Endothelial cell of umbilical vein (primary cell): ENCODE measurements at regions not wholly inside any gene's neighbourhood (a gene's known extent, or its start where the extent isn't known, plus 50 kb on each side); places are given as distances from the start of the nearest gene placed in this dataset.

Source experiments
- BruUV-seq: library from RNA; stranded (reverse); fragments of 400-500 nt; replicated peaks from 2 replicates; lab custom pipeline; 2021; lab: Mats Ljungman, UMichigan
- CTCF ChIA-PET: fragments of 300-600, 350-600 bp; sonication (Branson Sonifier 250); formaldehyde crosslinking; loops from one replicate; lab custom pipeline; 2021; ENCODE audit warnings: antibody characterized with exemption, inconsistent platforms; lab: Charles Lee
- POLR2A ChIA-PET: fragments of 300-600, 350-600 bp; sonication (Branson Sonifier 250); formaldehyde crosslinking; loops from one replicate; lab custom pipeline; 2021; ENCODE audit warnings: antibody characterized with exemption, inconsistent platforms; lab: Charles Lee
- DNase-seq: peaks from one replicate; pipeline ENCODE4 v3.0.0-alpha.2; 2011; ENCODE audit warnings: low read depth, low spot score
- FAIRE-seq: peaks from 2 replicates; lab custom pipeline; 2011; peaks lifted over from hg19 to GRCh38; lab: Jason Lieb, UNC
- H2AFZ ChIP-seq: 2 replicates; pipeline ENCODE4 v1.6.0; 2012; ENCODE audit warnings: low read depth, low read length, control low read depth, inconsistent platforms
- H3K27ac ChIP-seq: 2 replicates; pipeline ENCODE4 v1.5.1; 2011; ENCODE audit warnings: low read depth, mild to moderate bottlenecking, control low read depth, low read length, moderate library complexity; ENCODE audit not compliant: insufficient read depth
- H3K27me3 ChIP-seq, 2 experiments: 2 replicates each; pipeline versions ENCODE4 v1.6.0 to v1.6.1; 2011; ENCODE audit warnings: low read length in 2 of 2, mixed read lengths in 1 of 2; ENCODE audit not compliant: control insufficient read depth in 2 of 2, insufficient read depth in 2 of 2
- H3K36me3 ChIP-seq, 2 experiments: 2 replicates in 1 of 2; 3 replicates in 1 of 2; pipeline ENCODE4 v1.5.1; 2011; ENCODE audit warnings: low read length in 2 of 2, mild to moderate bottlenecking in 1 of 2, moderate library complexity in 1 of 2; ENCODE audit not compliant: control insufficient read depth in 2 of 2, insufficient read depth in 2 of 2; ENCODE audit errors: extremely low read depth in 1 of 2
- H3K4me1 ChIP-seq: 3 replicates; pipeline ENCODE4 v1.5.1; 2011; ENCODE audit warnings: mild to moderate bottlenecking, low read length; ENCODE audit not compliant: control insufficient read depth, insufficient read depth; ENCODE audit errors: extremely low read depth
- H3K4me2 ChIP-seq: 2 replicates; pipeline ENCODE4 v1.6.1; 2011; ENCODE audit warnings: low read length, control low read depth, mixed read lengths; ENCODE audit not compliant: insufficient read depth
- H3K4me3 ChIP-seq, 3 experiments: fragments of 200-600 bp in 1 of 3; sonication (generic), shearing (Covaris generic) in 1 of 3; replicated peaks in 1 of 3; 2 replicates each; pipeline ENCODE4 v1.5.1; 2011 to 2016; ENCODE audit warnings: control low read depth in 3 of 3, low read length in 3 of 3, mild to moderate bottlenecking in 2 of 3, inconsistent platforms in 1 of 3, low read depth in 1 of 3, moderate library complexity in 1 of 3; ENCODE audit not compliant: insufficient read depth in 1 of 3
- H3K79me2 ChIP-seq: 2 replicates; pipeline ENCODE4 v1.6.0; 2012; ENCODE audit warnings: low read length, inconsistent platforms; ENCODE audit not compliant: control insufficient read depth, insufficient read depth
- H3K9ac ChIP-seq: replicated peaks from 2 replicates; pipeline ENCODE3; 2011; ENCODE audit warnings: low read length, control low read depth; ENCODE audit not compliant: insufficient read depth; ENCODE audit errors: extremely low read depth
- H3K9me1 ChIP-seq: replicated peaks from 3 replicates; pipeline ENCODE4 v1.6.0; 2011; ENCODE audit warnings: mild to moderate bottlenecking, low read length; ENCODE audit not compliant: control insufficient read depth, insufficient read depth; ENCODE audit errors: extremely low read depth
- H3K9me3 ChIP-seq: replicated peaks from 2 replicates; pipeline ENCODE4 v1.5.1; 2012; ENCODE audit warnings: low read length, inconsistent platforms; ENCODE audit not compliant: control insufficient read depth, insufficient read depth
- H4K20me1 ChIP-seq: replicated peaks from 2 replicates; pipeline ENCODE3; 2011; ENCODE audit warnings: mild to moderate bottlenecking, low read length; ENCODE audit not compliant: control insufficient read depth, insufficient read depth; ENCODE audit errors: extremely low read depth
- EZH2 ChIP-seq: IDR thresholded peaks from 2 replicates; pipeline ENCODE4 v1.6.1; 2012; ENCODE audit warnings: borderline replicate concordance, low read depth, mild to moderate bottlenecking, moderate library complexity, low read length, inconsistent platforms; ENCODE audit not compliant: severe bottlenecking
- FOS ChIP-seq: IDR thresholded peaks from 2 replicates; pipeline ENCODE4 v1.6.1; 2011; ENCODE audit warnings: mild to moderate bottlenecking, low read length, moderate library complexity, borderline replicate concordance; ENCODE audit not compliant: insufficient read depth
- GATA2 ChIP-seq: IDR thresholded peaks from 2 replicates; pipeline ENCODE4 v1.7.0; 2011; ENCODE audit warnings: low read depth, mild to moderate bottlenecking, moderate library complexity, mixed read lengths, low read length; ENCODE audit not compliant: insufficient read length, insufficient read depth
- JUN ChIP-seq: IDR thresholded peaks from 2 replicates; pipeline ENCODE4 v1.6.1; 2011; ENCODE audit warnings: borderline replicate concordance, low read depth; ENCODE audit not compliant: insufficient read length, insufficient read depth
- MYC ChIP-seq: IDR thresholded peaks from one replicate; pipeline ENCODE4 v1.6.1; 2011; ENCODE audit warnings: mild to moderate bottlenecking, low read depth, low read length
- POLR2A ChIP-seq: IDR thresholded peaks from 2 replicates; pipeline ENCODE4 v1.6.1; 2012; ENCODE audit warnings: low read depth, mild to moderate bottlenecking, control low read depth, low read length
- POLR2AphosphoS5 ChIP-seq: IDR thresholded peaks from 2 replicates; pipeline ENCODE4 v1.6.1; 2012; ENCODE audit warnings: low read depth, mild to moderate bottlenecking, control low read depth, low read length, moderate library complexity; ENCODE audit not compliant: insufficient read depth
- dilution Hi-C: fragments of 300-500 bp; cut with MboI; formaldehyde crosslinking; loops from one replicate; pipeline ENCODE4 v1.15.0; 2019; ENCODE audit warnings: low sequenced_read_pairs; ENCODE audit not compliant: extremely low pct_ligation_motif_present
- intact Hi-C: fragments of 100-400 bp; cut with micrococcal nuclease; formaldehyde crosslinking; loops from one replicate; pipeline ENCODE4 v1.10.0; 2022
- TF ChIP-seq, protein P1 (sequence below): IDR thresholded peaks from 2 replicates; pipeline ENCODE4 v1.6.1; 2011; ENCODE audit not compliant: insufficient read depth, insufficient read length
- TF ChIP-seq, protein P2 (sequence below), 2 donors: IDR thresholded peaks; 1 replicate in 1 of 2; 2 replicates in 1 of 2; pipeline ENCODE4 v1.5.1; 2011; ENCODE audit warnings: low read length in 2 of 2, mild to moderate bottlenecking in 2 of 2, moderate library complexity in 2 of 2, control low read depth in 1 of 2, inconsistent platforms in 1 of 2, low read depth in 1 of 2; ENCODE audit not compliant: insufficient read depth in 1 of 2; ENCODE audit errors: extremely low read depth in 1 of 2

DNA sequence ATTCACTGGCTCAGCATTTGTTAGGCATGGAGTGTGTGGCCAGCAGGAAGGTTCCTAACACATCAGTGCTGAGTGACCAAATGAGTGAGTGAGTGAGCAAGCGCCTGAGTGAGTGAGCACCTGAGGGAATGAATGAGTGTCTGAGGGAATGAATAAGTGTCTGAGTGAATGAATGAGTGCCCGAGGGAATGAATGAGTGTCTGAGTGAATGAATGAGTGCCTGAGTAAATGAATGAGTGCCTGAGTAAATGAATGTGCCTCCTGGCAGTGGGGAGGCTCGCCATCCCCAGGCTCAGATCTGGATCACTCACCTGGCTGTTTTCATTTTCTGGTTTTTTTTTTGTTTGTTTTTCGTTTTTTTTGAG lies 52.1 kb upstream of the TCF20 start:
- TF ChIP-seq, protein P1, sequence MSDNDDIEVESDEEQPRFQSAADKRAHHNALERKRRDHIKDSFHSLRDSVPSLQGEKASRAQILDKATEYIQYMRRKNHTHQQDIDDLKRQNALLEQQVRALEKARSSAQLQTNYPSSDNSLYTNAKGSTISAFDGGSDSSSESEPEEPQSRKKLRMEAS, result no peak
- TF ChIP-seq POLR2A, result no peak
- TF ChIP-seq, protein P2, sequence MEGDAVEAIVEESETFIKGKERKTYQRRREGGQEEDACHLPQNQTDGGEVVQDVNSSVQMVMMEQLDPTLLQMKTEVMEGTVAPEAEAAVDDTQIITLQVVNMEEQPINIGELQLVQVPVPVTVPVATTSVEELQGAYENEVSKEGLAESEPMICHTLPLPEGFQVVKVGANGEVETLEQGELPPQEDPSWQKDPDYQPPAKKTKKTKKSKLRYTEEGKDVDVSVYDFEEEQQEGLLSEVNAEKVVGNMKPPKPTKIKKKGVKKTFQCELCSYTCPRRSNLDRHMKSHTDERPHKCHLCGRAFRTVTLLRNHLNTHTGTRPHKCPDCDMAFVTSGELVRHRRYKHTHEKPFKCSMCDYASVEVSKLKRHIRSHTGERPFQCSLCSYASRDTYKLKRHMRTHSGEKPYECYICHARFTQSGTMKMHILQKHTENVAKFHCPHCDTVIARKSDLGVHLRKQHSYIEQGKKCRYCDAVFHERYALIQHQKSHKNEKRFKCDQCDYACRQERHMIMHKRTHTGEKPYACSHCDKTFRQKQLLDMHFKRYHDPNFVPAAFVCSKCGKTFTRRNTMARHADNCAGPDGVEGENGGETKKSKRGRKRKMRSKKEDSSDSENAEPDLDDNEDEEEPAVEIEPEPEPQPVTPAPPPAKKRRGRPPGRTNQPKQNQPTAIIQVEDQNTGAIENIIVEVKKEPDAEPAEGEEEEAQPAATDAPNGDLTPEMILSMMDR (IDR thresholded peaks at IDR 0.05; ENCODE audit: extremely low read depth in 1 of 2, insufficient read depth in 1 of 2, low read depth in 1 of 2, low read length in 2 of 2), result no peak
- TF ChIP-seq POLR2AphosphoS5, result no peak
- no peak for TF ChIP-seq FOS
- no peak for TF ChIP-seq EZH2
- TF ChIP-seq GATA2, result no peak
- no peak for TF ChIP-seq MYC
- TF ChIP-seq JUN, result no peak
- ChIA-PET CTCF (no interaction called here), POLR2A (no interaction called here)
- Histone ChIP-seq H3K36me3 (no peaks in the 10 kb centered on the region), H3K9me1 (no peaks in the 10 kb centered on the region), H3K4me2 (no peak overlapping the region), H3K79me2 (no peaks in the 10 kb centered on the region), H4K20me1 (no peaks in the 10 kb centered on the region), H3K4me3 (no peak overlapping the region), H3K27ac (no peak overlapping the region), H3K27me3 (no peaks in the 10 kb centered on the region), H3K9ac (no peak overlapping the region), H2AFZ (no peak overlapping the region), H3K9me3 (no peaks in the 10 kb centered on the region), H3K4me1 (no peaks in the 10 kb centered on the region)
- intact Hi-C loops (no loop called here), dilution Hi-C loops (no loop called here)
- FAIRE-seq (no peak), DNase-seq (no peak)
- no TSS peak for BruUV-seq
